HG03064 (cell line): ENCODE measurements at regions not wholly inside any gene's neighbourhood (a gene's known extent, or its start where the extent isn't known, plus 50 kb on each side); places are given as distances from the start of the nearest gene placed in this dataset.

Experiments used
- ATAC-seq: cut with Tn5 transposase; IDR thresholded peaks from one replicate; pipeline ENCODE4 v1.9.1; 2021; ENCODE audit warnings: low read depth; ENCODE audit not compliant: unreplicated experiment

DNA sequence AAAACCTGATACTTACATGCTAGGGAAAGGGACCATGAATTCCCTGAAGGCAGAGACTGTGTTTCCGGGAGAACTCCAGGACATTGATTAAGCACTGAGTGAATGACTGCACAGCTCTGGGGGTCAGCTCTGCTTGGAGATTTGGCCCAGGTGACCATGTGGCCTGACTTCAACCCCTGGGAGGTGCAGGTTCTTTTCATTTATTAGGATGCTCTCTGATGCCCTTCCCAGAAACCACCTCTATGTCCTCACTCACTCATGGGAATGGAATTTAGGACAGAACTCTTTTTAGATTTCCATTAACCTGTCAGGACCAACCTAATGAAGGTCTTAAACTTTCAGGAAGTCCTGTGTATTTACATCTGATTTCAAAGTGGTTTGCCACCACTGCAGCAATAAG lies 393.3 kb upstream of the ARGLU1 start:
- no peak for ATAC-seq

DNA sequence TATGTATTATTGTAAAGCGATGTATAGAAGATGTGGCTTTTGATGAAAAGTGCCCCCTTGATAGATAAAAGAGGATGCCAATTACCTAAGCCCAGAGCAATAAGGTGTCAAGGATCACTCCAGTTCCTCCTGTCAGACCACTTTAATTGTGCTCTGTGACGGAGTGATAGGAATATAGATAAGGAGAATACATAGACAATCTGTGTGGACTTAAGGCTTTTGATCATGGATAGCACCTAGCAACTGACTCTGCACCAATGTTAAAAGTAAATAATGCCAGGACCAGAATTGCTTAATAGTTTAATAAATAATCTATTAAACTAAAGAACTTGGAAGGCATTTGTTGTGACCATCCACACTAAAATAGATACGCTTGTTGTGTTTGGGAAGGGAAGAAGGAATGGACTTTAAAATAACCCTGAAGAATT lies 390.7 kb upstream of the ARGLU1 start:
- ATAC-seq: no peak

DNA sequence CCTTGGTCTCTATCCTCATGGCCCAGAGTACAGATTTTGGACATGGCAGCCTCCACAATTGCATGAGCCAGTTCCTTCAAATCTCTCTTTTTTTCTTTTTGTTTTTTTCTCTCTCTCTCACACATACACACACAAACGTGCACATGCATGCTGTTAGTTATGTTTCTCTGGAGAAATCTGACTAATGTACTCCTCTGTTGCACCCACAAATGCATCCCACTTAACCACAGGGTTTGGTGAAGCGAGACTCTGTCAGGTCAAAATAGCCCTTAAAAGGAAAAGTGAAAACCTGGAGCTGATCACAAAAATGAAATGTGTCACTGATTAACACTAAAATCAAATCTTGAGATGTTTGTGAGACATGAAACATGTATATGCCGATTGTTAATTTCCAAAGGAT lies 374.6 kb upstream of the ARGLU1 start:
- ATAC-seq: no peak

GRCh38 chr13:106941779-106942178 lies 373.8 kb upstream of the ARGLU1 start:
- ATAC-seq: no peak

GRCh38 chr13:106927421-106927820 lies 359.5 kb upstream of the ARGLU1 start:
- no peak for ATAC-seq

DNA sequence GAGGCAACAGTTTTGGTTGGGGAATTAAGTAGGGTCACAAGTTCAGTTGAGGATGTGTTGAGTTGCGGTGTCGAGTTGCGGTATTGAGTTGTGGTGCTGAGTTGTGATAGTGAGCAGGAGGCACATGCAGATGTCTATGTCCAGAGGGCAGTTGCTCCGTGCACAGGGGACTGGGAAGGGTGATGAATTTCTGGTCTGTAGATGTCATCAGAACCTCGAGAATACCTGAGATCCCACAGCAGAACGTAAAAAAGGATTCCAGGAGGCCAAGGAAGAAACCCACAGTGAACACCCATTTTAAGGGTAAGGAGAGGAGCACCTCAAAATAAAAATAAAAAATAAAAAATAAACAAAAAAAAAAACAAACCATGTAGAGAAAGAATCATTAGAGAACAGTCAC lies 354.4 kb upstream of the ARGLU1 start:
- no peak for ATAC-seq

DNA sequence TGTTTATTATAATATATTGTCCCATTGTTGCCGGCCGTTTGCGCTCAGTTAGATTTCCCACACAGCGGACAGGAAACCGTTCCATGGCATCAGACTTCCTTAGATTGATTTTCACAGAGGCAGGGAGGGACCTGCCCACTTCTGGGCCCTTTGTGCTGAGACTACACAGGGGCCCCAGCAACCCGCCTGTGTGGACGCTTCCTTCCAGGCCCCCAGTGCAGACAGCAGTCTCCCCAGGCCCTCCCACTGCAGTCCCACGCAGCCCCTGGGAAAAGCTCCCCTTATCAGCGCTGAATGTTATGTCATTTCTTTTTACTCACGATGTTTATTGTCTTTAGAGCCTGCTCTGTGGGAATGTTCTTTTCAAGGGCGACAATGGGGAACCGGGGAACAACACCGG lies 351.7 kb upstream of the ARGLU1 start:
- no peak for ATAC-seq

DNA sequence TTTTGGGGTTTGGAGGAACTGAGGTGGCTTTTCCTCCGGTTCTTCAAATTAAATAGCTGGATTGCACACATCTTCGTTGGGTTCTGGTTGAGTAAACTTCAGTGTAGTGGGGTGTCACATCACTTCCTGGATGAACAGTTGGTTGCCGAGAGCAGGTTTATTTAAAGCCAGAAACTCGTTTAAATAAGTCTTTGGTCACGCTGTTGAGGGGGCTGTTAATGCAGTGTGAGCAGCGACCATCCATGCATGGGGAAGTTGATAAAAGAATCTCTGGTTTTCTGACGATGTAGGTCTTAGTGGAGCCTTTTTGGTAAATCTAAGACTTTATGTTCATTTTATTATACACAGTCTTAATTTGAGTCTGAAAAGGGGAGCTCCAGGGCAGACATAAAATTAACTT lies 351.2 kb upstream of the ARGLU1 start:
- no peak for ATAC-seq

DNA sequence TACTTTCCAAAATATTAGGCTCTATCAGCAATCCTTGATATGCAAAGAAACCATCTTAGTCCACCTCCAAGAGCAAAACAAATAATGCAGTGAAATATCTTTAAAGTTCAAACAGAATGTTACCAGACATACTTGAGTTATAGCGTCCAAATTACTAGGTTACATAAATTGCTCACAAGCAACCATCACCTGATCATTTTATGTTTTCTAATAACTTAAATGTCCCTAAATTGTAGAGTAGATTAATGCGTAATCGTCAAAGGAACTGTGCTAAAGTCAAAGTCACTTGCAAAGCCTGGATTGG lies 350.6 kb upstream of the ARGLU1 start:
- ATAC-seq: no peak

DNA sequence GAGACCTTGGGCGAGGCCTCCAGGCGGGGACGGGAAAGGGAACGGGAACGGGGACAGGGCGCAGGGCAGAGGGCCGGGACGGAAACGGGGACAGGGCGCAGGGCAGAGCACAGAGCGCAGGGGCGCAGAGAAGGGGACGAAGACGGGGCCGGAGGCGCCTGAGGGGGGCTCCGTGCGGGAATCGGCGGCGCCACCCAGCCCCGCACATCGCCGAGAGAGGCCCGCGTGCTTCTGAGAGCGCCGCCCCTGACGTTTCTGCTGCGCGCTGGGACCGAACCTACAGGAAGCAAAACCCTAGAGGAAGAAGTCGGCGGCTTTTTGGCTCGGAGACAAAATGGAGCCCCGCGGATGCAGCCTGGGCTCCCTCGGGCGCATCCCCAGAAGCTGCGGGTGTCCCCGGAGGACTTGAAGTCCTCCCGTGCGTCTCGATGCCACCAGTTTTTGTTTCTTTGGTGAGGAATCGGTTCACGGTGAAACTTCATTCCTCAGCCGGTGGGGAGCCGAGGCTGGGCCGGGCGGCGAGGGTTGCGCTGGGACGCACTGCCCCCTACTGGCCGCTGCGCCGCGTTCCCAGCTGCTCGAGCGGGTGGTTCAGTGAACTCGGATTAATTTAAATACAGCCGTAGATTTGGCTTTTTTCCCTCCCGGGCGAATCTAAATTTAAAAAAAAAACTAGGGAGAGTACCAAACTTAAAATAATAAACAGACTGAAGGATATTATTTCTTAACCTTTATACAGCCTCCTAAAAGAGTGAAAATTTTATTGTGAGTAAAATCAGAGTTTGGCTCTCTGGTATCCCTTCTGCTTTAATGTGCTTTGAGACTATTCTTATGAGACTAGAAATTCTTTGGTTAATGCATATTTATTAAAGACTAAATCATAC lies 350.0 kb upstream of the ARGLU1 start:
- ATAC-seq: peak; percentile 98

DNA sequence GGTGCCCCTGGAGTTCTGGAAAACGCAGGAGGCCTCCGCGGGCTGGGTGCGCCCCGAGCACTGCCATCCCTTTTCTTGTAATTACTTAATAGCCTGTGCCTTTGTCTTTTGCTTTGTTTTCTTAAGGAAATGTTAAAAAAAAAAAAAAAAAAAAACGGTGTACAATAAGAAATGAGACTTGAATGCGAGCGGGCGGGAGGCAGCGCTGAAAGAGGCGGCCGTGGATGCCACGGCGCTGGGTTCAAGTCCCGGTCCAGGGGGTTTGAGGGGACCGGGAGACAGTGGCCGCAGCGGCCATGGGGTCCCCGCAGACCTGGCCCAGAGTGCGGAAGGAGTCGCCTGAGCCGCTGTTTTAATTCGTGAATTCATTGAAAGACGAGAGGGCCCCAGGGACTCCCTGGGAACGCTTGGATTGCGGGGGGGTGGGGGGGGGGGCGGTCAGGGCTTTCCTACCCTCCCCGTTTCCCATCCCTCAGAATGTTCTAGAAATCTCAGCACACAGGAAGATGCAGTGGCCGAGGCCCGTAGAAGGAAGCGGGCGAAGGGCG lies 349.2 kb upstream of the ARGLU1 start:
- ATAC-seq: no peak

- no peak for ATAC-seq
These were observed 348.5 kb upstream of the ARGLU1 start for GRCh38 chr13:106916329-106916976.

GRCh38 chr13:106915146-106915545 lies 347.2 kb upstream of the ARGLU1 start:
- no peak for ATAC-seq

GRCh38 chr13:106911627-106912026 lies 343.7 kb upstream of the ARGLU1 start:
- no peak for ATAC-seq

- no peak for ATAC-seq
These were observed 343.1 kb upstream of the ARGLU1 start for GRCh38 chr13:106911020-106911419.

DNA sequence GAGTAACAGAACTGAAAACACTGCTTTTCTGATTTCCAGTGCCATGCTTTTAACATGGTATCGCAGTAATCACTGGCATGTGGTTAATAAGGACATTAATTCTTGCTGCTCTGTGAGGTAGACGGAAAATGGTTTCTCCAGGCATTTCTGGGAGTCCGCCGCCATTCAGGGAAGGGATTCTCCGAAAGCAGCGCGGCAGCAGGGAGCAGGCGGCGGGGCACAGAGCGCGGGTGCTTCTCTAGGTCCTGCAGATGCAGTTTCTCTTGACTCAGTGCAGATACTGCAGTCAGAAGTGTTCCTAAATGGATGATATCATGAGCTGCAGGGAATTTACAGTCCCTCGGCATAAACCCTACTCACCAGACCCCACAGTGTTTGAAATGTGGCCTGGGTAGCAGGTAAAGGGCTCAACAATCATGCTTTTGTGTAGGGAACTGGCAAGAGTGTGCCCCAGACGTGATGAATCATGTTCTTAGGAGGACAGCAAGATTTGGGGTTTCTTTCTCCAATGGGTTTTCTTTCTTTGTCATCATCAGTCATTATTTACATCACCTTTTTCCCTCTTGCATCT lies 338.6 kb upstream of the ARGLU1 start:
- ATAC-seq: no peak

- no peak for ATAC-seq
These were observed 337.6 kb upstream of the ARGLU1 start for GRCh38 chr13:106905380-106906162.

DNA sequence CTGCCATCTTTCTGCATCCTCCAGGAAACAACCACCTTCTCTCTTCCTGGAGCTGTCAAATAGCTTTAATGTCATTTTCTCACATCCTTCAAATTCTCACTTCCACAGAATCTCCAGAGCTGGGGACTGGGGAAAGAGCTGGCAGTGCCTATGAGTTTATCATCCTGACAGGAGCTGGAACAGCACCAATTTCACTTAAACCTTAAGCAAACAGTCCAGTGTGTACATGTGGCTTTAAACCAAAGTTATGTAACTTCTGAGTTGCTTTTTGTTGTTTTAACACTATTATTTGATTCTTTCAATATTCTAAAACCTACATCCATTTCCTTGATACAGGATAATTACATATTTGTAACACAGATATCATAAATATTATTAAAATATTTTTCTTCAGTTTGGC lies 331.5 kb upstream of the ARGLU1 start:
- no peak for ATAC-seq

DNA sequence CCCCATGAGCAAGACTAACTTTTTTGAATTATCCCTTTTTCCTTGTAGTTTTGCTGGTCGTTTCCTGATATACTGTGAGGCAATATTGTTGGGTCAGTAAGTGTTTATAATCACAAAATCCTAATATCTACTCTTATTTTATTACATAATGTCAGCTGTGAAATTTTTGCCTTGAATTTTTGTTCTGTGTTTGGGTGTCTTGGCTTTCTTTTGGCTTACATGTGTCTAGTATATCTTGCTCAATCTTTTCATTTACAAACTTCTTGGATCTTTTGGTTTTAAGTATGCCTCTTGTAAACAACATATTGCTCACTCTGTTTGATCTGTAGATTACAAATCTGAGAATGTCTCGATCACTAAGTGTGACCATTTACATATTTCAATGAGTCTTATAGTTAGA lies 330.3 kb upstream of the ARGLU1 start:
- ATAC-seq: no peak

- ATAC-seq: no peak
These were observed 320.2 kb upstream of the ARGLU1 start for GRCh38 chr13:106888148-106888547.

GRCh38 chr13:106887686-106888085 lies 319.7 kb upstream of the ARGLU1 start:
- ATAC-seq: no peak
